Cardiac fibroblast (primary cell): ENCODE measurements at regions not wholly inside any gene's neighbourhood (a gene's known extent, or its start where the extent isn't known, plus 50 kb on each side); places are given as distances from the start of the nearest gene placed in this dataset.

Experiments
- DNase-seq, 2 donors: peaks; one replicate each; pipeline versions ENCODE4 v3.0.0 to v3.0.0-alpha.2; 2010; ENCODE audit warnings: low read depth in 2 of 2
- H3K4me3 ChIP-seq, 2 donors: replicated peaks in 1 of 2; 1 replicate in 1 of 2; 2 replicates in 1 of 2; pipeline ENCODE4 v1.5.1; 2011; ENCODE audit warnings: low read depth in 2 of 2, low read length in 2 of 2, mild to moderate bottlenecking in 2 of 2, moderate library complexity in 1 of 2
- TF ChIP-seq, protein P1 (sequence below): IDR thresholded peaks from one replicate; pipeline ENCODE4 v1.5.1; 2011; ENCODE audit warnings: low read depth, mild to moderate bottlenecking, low read length, inconsistent platforms

GRCh38 chr5:154570572-154571324, 92.7 kb upstream of the HAND1 start:
- TF ChIP-seq, protein P1, sequence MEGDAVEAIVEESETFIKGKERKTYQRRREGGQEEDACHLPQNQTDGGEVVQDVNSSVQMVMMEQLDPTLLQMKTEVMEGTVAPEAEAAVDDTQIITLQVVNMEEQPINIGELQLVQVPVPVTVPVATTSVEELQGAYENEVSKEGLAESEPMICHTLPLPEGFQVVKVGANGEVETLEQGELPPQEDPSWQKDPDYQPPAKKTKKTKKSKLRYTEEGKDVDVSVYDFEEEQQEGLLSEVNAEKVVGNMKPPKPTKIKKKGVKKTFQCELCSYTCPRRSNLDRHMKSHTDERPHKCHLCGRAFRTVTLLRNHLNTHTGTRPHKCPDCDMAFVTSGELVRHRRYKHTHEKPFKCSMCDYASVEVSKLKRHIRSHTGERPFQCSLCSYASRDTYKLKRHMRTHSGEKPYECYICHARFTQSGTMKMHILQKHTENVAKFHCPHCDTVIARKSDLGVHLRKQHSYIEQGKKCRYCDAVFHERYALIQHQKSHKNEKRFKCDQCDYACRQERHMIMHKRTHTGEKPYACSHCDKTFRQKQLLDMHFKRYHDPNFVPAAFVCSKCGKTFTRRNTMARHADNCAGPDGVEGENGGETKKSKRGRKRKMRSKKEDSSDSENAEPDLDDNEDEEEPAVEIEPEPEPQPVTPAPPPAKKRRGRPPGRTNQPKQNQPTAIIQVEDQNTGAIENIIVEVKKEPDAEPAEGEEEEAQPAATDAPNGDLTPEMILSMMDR: no peak
- no peak overlapping the region for H3K4me3 ChIP-seq
- no peak for DNase-seq

DNA sequence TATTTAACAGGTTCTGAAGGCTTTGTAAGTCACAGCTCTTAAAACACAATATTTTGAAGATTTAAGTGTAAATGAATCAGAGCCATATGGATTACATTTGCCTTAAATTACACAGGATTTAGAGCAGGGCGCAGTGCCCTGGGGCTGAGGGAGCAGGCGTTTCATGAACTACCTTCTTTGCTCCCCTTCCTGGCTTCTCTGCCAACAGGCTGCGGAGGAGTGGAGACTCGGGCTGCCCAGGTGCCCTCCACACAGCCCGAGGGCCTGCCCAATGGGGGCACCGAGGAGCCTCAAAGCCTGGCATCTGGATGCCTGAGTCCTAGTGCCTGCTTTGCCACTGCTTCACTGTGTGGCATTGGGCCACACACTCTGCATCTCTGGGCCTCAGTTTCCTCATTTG, 90.6 kb upstream of the HAND1 start:
- TF ChIP-seq, protein P1: no peak
- no peak overlapping the region for H3K4me3 ChIP-seq
- no peak for DNase-seq

- DNase-seq: no peak
- H3K4me3 ChIP-seq: no peak overlapping the region
- TF ChIP-seq, protein P1: no peak
Measured at GRCh38 chr5:154567155-154567554, 89.1 kb upstream of the HAND1 start.

GRCh38 chr5:154566146-154566680, 88.2 kb upstream of the HAND1 start:
- H3K4me3 ChIP-seq: no peak overlapping the region
- TF ChIP-seq, protein P1: no peak
- DNase-seq: no peak

GRCh38 chr5:154565123-154565522, 87.1 kb upstream of the HAND1 start:
- TF ChIP-seq, protein P1: no peak

DNA sequence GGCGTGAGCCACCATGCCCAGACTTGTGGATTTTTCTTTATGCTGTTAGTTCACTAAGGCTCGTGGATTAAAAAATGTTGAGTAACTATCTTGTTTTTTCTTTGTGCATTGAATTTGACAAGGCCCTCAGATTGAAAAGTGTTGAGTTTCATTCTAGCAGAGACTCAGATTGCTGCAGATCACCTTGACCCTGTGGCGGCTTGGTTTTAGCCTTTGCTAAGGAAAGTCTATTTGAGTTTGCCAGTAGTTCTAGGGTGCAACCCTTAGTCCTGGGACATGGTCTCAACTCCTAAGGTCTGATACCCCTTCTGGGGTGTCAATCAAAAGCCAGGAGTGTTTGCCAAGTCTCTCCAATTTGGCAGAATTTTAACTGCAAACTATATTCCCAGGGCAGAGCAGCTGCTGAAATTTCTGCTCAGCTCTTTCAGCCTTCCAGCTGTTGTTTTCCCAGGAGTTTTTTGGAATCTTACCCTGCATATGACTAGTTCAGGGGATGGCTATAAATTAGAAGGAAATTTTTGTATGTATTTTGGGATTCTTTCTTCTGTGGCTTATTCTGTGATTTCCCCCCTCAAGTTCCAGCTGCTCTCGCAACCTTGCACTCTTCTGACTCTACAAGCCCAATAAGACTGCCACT, 84.3 kb upstream of the HAND1 start:
- no peak for DNase-seq
- TF ChIP-seq, protein P1: no peak
- no peak overlapping the region for H3K4me3 ChIP-seq

More at GRCh38 chr5:154565123-154565522, 87.1 kb upstream of the HAND1 start:
- no peak overlapping the region for H3K4me3 ChIP-seq
- DNase-seq: no peak
